Trophoblast cell (in vitro differentiated cells and primary cell): ENCODE measurements at regions not wholly inside any gene's neighbourhood (a gene's known extent, or its start where the extent isn't known, plus 50 kb on each side); places are given as distances from the start of the nearest gene placed in this dataset.

Source experiments
- DNase-seq, 2 donors: peaks; one replicate each; pipeline ENCODE4 v3.0.0-alpha.2; 2016
- H2AFZ ChIP-seq: 2 replicates; pipeline ENCODE4 v1.6.1; 2013; ENCODE audit warnings: low read length, moderate library complexity, mild to moderate bottlenecking; ENCODE audit not compliant: insufficient read depth, poor library complexity
- H2AK5ac ChIP-seq: 2 replicates; pipeline ENCODE4 v1.6.1; 2013; ENCODE audit warnings: mild to moderate bottlenecking, low read length
- H2BK120ac ChIP-seq: 2 replicates; pipeline ENCODE4 v1.6.1; 2013; ENCODE audit warnings: low read length, mild to moderate bottlenecking, moderate library complexity; ENCODE audit not compliant: insufficient read depth, poor library complexity
- H2BK12ac ChIP-seq: 2 replicates; pipeline ENCODE4 v1.6.1; 2013; ENCODE audit warnings: mild to moderate bottlenecking, low read length, moderate library complexity
- H2BK5ac ChIP-seq: 2 replicates; pipeline ENCODE4 v1.6.1; 2013; ENCODE audit warnings: low read length, low read depth, moderate library complexity, mild to moderate bottlenecking; ENCODE audit not compliant: poor library complexity
- H3K14ac ChIP-seq: 2 replicates; pipeline ENCODE4 v1.6.1; 2013; ENCODE audit warnings: mild to moderate bottlenecking, low read length
- H3K18ac ChIP-seq: 2 replicates; pipeline ENCODE4 v1.6.1; 2013; ENCODE audit warnings: mild to moderate bottlenecking, low read length
- H3K23ac ChIP-seq: 2 replicates; pipeline ENCODE4 v1.6.1; 2013; ENCODE audit warnings: low read length
- H3K27ac ChIP-seq: 2 replicates; pipeline ENCODE4 v1.5.1; 2013; ENCODE audit warnings: low read depth, mild to moderate bottlenecking, inconsistent platforms, low read length, moderate library complexity
- H3K27me3 ChIP-seq: 2 replicates; pipeline ENCODE4 v1.6.1; 2013; ENCODE audit warnings: inconsistent platforms, mild to moderate bottlenecking, low read length, moderate library complexity; ENCODE audit not compliant: insufficient read depth
- H3K36me3 ChIP-seq, 2 experiments: 1 replicate in 1 of 2; 2 replicates in 1 of 2; pipeline ENCODE4 v1.6.1; 2013; ENCODE audit warnings: low read length in 2 of 2, mild to moderate bottlenecking in 2 of 2, moderate library complexity in 1 of 2; ENCODE audit not compliant: insufficient read depth in 2 of 2, control insufficient read depth in 1 of 2
- H3K4ac ChIP-seq: 2 replicates; pipeline ENCODE4 v1.6.1; 2013; ENCODE audit warnings: low read depth, mild to moderate bottlenecking, low read length, moderate library complexity
- H3K4me1 ChIP-seq, 2 experiments: 1 replicate in 1 of 2; 2 replicates in 1 of 2; pipeline ENCODE4 v1.6.1; 2013; ENCODE audit warnings: low read length in 2 of 2, mild to moderate bottlenecking in 2 of 2, moderate library complexity in 1 of 2; ENCODE audit not compliant: insufficient read depth in 2 of 2, control insufficient read depth in 1 of 2
- H3K4me2 ChIP-seq: 2 replicates; pipeline ENCODE4 v1.6.1; 2013; ENCODE audit warnings: inconsistent platforms, mild to moderate bottlenecking, low read length, moderate library complexity
- H3K4me3 ChIP-seq: 2 replicates; pipeline ENCODE4 v1.5.1; 2013; ENCODE audit warnings: mild to moderate bottlenecking, low read depth, low read length, inconsistent platforms
- H3K79me1 ChIP-seq: one replicate; pipeline ENCODE4 v1.6.1; 2013; ENCODE audit warnings: low read length
- H3K79me2 ChIP-seq: 2 replicates; pipeline ENCODE4 v1.6.1; 2013; ENCODE audit warnings: low read length, mild to moderate bottlenecking; ENCODE audit not compliant: control insufficient read depth, insufficient read depth, poor library complexity
- H3K9ac ChIP-seq: 2 replicates; pipeline ENCODE4 v1.6.1; 2013; ENCODE audit warnings: mild to moderate bottlenecking, low read length
- H3K9me3 ChIP-seq: 2 replicates; pipeline ENCODE4 v1.6.1; 2013; ENCODE audit warnings: low read depth, mild to moderate bottlenecking, control low read depth, inconsistent platforms, low read length; ENCODE audit not compliant: insufficient read depth
- H4K12ac ChIP-seq: 2 replicates; pipeline ENCODE4 v1.6.1; 2013; ENCODE audit warnings: low read depth, mild to moderate bottlenecking, low read length, moderate library complexity
- H4K8ac ChIP-seq: 2 replicates; pipeline ENCODE4 v1.6.1; 2013; ENCODE audit warnings: low read depth, mild to moderate bottlenecking, low read length, moderate library complexity
- H4K91ac ChIP-seq: one replicate; pipeline ENCODE4 v1.6.1; 2013; ENCODE audit warnings: low read depth, mild to moderate bottlenecking, low read length, moderate library complexity
- WGBS: extraction: QIAGEN DNeasy Blood & Tissue Kit; methylation state at CpG from one replicate; pipeline ENCODE4 v1.1.7; 2013; ENCODE audit warnings: missing lambda C conversion rate; ENCODE audit not compliant: insufficient read length, insufficient coverage; ENCODE audit errors: extremely low coverage; 5-methylcytosine and 5-hydroxymethylcytosine counted together

GRCh38 chr6:168217216-168217879, 102.2 kb downstream of the DACT2 start:
- no peak overlapping the region for H3K9ac ChIP-seq
- no peak overlapping the region for H4K91ac ChIP-seq
- no peaks in the 10 kb centered on the region for H3K9me3 ChIP-seq
- no peak overlapping the region for H2AK5ac ChIP-seq
- H3K36me3 ChIP-seq, result no peaks in the 10 kb centered on the region
- H3K23ac ChIP-seq, result no peak overlapping the region
- H3K4me1 ChIP-seq, result no peaks in the 10 kb centered on the region
- no peaks in the 10 kb centered on the region for H3K79me1 ChIP-seq
- no peak overlapping the region for H4K8ac ChIP-seq
- no peak overlapping the region for H3K4ac ChIP-seq
- H3K27me3 ChIP-seq, result no peaks in the 10 kb centered on the region
- no peak overlapping the region for H3K18ac ChIP-seq
- no peak overlapping the region for H2BK12ac ChIP-seq
- no peak for DNase-seq
- no peaks in the 10 kb centered on the region for H3K79me2 ChIP-seq
- H2BK5ac ChIP-seq, result no peak overlapping the region
- H2AFZ ChIP-seq, result no peak overlapping the region
- no CpG with 5 or more reads among the region's 24 CpGs for WGBS
- no peak overlapping the region for H3K4me2 ChIP-seq
- no peak overlapping the region for H2BK120ac ChIP-seq
- no peak overlapping the region for H4K12ac ChIP-seq
- no peak overlapping the region for H3K4me3 ChIP-seq
- H3K14ac ChIP-seq, result no peak overlapping the region
- H3K27ac ChIP-seq, result no peak overlapping the region

GRCh38 chr6:168216751-168217191, 102.8 kb downstream of the DACT2 start:
- Histone ChIP-seq H3K4me2 (no peak overlapping the region), H2BK120ac (no peak overlapping the region), H3K23ac (no peak overlapping the region), H4K91ac (no peak overlapping the region), H3K18ac (no peak overlapping the region), H3K4ac (no peak overlapping the region), H2BK12ac (no peak overlapping the region), H2BK5ac (no peak overlapping the region), H3K4me3 (no peak overlapping the region), H3K79me2 (no peaks in the 10 kb centered on the region), H2AK5ac (no peak overlapping the region), H4K12ac (no peak overlapping the region), H3K27me3 (no peaks in the 10 kb centered on the region), H4K8ac (no peak overlapping the region), H3K9me3 (no peaks in the 10 kb centered on the region), H3K27ac (no peak overlapping the region), H2AFZ (no peak overlapping the region), H3K36me3 (no peaks in the 10 kb centered on the region), H3K4me1 (no peaks in the 10 kb centered on the region), H3K9ac (no peak overlapping the region), H3K14ac (no peak overlapping the region), H3K79me1 (no peaks in the 10 kb centered on the region)
- no peak for DNase-seq
- no CpG with 5 or more reads among the region's 16 CpGs for WGBS

GRCh38 chr6:168216117-168216516, 103.5 kb downstream of the DACT2 start:
- H3K4me3 ChIP-seq, result no peak overlapping the region
- no peak for DNase-seq
- no peak overlapping the region for H3K4me2 ChIP-seq
- H2BK12ac ChIP-seq, result no peak overlapping the region
- H2AFZ ChIP-seq, result no peak overlapping the region
- no peak overlapping the region for H3K23ac ChIP-seq
- no peak overlapping the region for H3K9ac ChIP-seq
- no peak overlapping the region for H2BK120ac ChIP-seq
- no peaks in the 10 kb centered on the region for H3K9me3 ChIP-seq
- H3K4me1 ChIP-seq, result no peaks in the 10 kb centered on the region
- no peaks in the 10 kb centered on the region for H3K79me1 ChIP-seq
- H4K12ac ChIP-seq, result no peak overlapping the region
- no peaks in the 10 kb centered on the region for H3K36me3 ChIP-seq
- no peaks in the 10 kb centered on the region for H3K27me3 ChIP-seq
- H3K4ac ChIP-seq, result no peak overlapping the region
- H4K91ac ChIP-seq, result no peak overlapping the region
- H2AK5ac ChIP-seq, result no peak overlapping the region
- H3K79me2 ChIP-seq, result no peaks in the 10 kb centered on the region
- no CpG with 5 or more reads among the region's 6 CpGs for WGBS
- H3K27ac ChIP-seq, result no peak overlapping the region
- H3K14ac ChIP-seq, result no peak overlapping the region
- no peak overlapping the region for H3K18ac ChIP-seq
- H2BK5ac ChIP-seq, result no peak overlapping the region
- H4K8ac ChIP-seq, result no peak overlapping the region

GRCh38 chr6:168215121-168215808, 104.3 kb downstream of the DACT2 start:
- WGBS, result no CpG with 5 or more reads among the region's 23 CpGs
- Histone ChIP-seq H2AFZ (no peak overlapping the region), H2BK120ac (no peak overlapping the region), H2AK5ac (no peak overlapping the region), H3K9me3 (no peaks in the 10 kb centered on the region), H4K8ac (no peak overlapping the region), H3K9ac (no peak overlapping the region), H3K4me1 (no peaks in the 10 kb centered on the region), H3K36me3 (no peaks in the 10 kb centered on the region), H3K23ac (no peak overlapping the region), H4K91ac (no peak overlapping the region), H3K4ac (no peak overlapping the region), H3K79me2 (no peaks in the 10 kb centered on the region), H3K79me1 (no peaks in the 10 kb centered on the region), H2BK5ac (no peak overlapping the region), H3K27me3 (no peaks in the 10 kb centered on the region), H4K12ac (no peak overlapping the region), H3K18ac (no peak overlapping the region), H3K4me3 (no peak overlapping the region), H3K27ac (no peak overlapping the region), H3K4me2 (no peak overlapping the region), H2BK12ac (no peak overlapping the region), H3K14ac (no peak overlapping the region)
- DNase-seq, result no peak
